Islet precursor cell (in vitro differentiated cells): ENCODE measurements at regions not wholly inside any gene's neighbourhood (a gene's known extent, or its start where the extent isn't known, plus 50 kb on each side); places are given as distances from the start of the nearest gene placed in this dataset.

Experiments
- DNase-seq: peaks from one replicate; pipeline ENCODE4 v3.0.0-alpha.2; 2018

DNA sequence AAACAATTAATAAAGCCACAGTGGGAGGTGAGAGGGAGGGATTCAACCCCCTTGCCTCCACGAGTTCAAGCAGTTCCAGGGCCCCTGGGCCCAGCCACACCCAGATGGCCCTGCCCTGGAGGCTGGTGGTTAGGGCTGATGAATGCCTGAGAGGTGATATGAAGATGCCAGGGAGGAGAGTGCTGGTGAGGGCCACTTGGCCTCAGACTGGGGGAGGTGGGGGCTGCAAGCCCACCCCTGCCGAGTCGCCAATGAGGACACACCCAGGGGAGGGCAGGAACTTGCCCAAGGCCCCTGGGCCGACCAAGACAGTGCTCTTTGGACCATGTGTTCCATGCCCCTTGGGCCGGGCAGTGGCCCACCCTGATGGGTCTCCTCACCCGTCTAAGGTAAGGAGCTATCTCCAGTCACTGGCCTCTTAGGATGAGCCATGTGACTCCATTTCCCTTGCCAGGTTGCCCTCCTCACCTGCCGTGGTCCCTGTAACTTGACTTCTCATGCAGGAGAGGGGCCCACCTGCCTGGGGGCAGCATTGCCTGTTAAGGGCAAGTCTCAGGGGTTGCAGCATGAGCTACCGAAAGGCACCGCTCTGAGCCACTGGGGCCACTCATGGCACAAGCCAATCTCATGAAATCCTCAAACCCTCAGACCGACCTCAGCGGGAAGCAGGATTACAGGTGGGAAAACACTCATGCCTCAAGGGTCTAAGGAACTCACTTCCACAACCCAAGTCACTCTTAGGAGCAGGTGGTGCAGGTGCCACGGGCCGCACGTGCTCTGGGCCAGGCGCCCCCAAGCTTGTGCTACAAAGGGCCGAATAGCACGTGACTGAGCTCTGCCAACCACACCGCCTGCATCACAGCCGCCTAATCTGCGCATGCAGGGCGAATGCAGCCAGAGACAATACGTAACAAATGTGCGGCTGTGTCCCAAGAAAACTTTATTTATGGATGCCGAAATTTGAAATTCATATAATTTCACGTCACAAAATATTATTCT lies 147.4 kb upstream of the MLN start:
- no peak for DNase-seq

DNA sequence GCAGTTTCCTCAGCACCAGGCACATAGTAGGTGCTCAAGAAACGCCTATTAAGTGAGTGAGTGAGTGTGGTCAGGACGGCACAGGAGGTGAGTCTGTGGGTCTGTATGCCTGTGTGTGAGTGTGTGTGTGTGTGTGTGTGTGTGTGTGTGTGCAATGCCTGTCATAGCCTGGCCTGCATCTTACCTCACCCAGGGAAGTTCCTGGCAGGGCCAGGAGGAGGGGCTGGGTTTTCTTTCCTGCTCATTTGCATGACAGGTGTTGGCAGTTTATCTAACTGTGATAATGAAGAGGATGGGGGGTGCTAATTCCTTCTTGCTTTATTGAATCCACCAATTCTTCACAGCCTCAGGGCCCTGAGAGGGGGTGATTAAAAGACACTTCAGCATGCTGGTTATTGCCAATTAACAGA lies 146.7 kb upstream of the MLN start:
- no peak for DNase-seq

DNA sequence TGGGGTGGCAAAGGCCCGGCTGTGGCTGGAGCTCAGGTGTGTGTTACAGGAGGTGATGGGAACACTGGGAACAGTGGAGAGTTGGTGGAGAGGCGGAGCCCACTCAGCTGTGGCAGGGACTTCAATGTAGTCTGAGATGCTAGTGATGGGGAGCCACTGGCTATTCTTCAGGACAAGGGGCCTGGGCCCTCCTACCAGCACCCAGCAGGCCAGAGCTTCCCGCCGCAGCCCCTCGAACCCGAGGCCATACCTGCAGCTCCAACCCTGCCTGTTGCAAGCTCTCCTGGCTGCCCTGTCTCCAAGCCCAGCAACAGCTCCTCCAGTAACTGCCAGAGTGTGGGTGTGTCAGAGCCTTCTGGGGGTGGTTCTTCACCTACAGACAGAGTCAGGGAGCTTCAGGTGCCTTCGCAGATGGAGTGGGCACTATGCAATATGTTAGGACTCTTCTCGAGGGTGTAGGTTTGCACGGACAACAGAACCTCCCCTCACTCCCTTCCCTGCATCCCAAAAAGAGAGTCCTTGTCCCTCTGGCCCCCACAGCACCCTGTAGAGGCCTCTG lies 146.2 kb upstream of the MLN start:
- DNase-seq: no peak

DNA sequence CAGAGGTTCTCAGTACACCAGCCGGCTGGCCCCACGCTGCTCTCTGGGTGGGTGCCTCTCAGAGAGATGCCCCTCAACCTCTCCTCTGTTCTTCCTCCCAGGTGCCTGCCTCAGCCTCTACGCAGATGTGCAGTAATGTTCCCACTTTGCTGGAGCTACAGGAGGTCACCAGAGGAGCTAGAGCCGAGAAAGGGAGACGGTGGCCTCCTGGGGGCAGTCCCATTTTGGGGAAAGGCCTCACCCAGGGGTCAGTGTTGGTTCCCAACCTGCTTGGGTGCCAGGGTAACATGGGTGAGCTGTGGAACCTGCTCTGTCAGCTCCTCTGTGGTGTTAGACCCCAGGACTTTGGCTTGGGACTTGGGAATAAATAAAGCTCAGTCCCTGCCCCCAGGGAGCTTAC lies 145.3 kb upstream of the MLN start:
- DNase-seq: no peak

DNA sequence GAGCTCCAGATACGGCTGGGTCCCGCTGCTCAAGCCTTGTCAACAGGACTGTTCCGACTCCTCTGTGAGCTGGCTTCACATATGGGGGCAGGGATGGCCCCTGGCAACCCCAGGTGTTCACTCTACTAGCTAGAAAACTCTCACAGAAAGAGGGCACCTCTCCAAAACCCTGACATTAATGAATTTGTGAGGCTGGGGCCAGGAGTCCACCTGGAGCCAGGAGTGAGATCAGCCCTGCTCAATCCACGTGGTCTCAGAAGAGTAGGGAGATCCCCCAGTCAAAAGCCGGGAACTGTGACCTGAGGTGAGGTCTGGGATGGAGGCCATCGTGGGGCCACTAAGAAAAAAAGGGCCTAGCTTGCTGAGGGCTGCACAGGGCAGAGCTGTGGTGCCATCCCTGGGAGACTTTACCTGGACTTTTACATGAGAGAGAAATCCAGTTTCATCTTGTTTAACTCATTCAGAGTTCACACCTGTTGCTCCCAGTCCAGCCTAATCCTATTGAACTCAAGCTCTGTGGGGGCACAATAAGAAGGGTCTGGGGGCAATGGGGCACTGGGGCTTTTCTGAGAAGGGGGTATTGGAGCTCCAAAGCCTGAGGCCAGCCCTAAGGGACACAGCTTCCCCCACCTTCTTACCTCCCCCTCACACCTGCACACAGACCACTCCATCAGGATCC lies 144.3 kb upstream of the MLN start:
- no peak for DNase-seq

DNA sequence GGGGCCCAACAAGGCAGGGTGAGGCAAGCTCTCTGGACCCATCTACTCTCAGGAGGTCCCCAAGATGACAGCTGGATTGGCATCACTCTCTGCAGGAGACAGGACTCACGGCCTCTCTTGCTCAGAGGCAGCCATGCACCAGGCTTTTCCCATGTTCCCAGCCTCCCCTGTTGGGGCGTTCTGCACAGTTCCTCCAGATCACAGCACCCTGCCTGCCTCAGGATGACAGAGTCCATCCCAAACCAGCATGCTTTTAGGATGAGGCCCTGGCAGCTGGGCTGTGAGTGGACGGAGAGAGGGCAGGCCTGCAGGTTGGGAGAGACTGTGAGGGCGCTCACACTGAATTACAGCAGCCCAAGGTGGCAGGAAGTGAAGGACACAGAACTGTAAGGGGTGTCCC lies 143.2 kb upstream of the MLN start:
- no peak for DNase-seq

DNA sequence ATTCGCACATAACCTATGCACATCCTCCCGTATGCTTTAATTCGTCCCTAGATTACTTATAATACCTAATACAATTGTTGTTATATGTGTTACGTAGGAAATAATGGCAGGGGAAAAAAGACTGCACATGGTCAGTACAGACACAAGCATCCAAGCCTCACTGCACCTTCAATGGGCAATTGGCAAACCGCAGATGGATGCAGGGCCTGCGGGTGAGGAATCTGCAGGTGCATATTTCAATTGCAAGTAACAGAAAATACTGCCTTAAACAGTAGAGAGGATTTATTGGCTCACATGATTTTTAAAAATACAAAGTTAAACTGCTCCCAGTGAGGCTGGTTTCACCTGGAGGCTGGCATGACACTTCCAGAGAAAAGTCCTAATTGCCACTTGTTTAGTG lies 142.1 kb upstream of the MLN start:
- no peak for DNase-seq

DNA sequence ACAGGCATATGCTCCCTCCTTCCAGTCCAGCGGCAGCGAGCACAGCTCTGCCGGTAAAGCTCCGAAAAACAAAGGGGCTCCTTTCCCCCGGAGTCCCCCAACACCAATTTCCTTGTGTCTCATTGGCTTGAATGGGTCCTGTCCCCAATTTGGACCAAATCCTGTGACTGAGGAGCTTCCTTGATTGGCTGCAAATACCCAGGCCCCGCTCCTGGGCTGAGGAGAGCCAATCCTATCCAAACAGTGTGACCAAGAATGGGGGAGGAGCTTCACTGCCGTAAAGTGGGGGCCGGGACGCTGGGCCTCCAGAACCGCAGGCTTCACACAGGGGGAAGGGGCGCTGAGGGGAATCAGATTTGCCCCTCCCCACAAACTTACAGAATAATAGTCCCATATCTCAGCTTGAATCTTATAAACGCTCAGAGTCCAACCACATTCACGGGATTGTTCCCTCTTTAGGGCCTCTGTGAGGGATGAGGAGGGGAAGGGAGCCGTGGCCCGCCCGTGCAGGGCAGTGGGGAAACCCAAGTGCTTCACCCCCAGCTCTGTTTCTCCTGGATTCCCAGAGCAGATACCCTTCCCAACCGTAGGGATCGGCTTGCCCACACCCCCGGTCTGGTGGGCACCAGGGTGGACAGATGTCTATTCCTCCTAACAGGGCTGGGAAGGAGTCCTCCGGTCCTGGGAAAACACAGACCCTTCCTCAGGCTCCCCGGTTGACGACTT lies 141.0 kb upstream of the MLN start:
- no peak for DNase-seq

DNA sequence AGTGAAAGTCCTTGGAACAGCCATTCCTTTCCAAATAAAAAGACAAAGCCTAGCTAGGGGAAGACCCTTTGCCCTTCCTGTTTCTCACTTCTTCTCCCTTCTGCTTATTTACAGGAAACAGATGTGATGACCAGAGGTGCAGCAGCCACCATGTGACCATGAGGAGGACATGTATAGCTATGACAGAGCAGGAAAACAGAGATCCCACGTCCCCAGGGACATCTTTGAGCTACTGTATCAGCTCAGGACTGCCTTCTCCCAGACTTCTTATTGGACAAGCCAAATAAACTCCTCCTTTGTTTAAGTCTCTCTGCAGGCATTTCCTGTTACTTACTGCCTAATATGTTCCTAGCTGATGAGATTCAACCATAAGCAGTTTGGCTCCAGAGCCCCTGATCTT lies 133.1 kb upstream of the MLN start:
- DNase-seq: no peak

DNA sequence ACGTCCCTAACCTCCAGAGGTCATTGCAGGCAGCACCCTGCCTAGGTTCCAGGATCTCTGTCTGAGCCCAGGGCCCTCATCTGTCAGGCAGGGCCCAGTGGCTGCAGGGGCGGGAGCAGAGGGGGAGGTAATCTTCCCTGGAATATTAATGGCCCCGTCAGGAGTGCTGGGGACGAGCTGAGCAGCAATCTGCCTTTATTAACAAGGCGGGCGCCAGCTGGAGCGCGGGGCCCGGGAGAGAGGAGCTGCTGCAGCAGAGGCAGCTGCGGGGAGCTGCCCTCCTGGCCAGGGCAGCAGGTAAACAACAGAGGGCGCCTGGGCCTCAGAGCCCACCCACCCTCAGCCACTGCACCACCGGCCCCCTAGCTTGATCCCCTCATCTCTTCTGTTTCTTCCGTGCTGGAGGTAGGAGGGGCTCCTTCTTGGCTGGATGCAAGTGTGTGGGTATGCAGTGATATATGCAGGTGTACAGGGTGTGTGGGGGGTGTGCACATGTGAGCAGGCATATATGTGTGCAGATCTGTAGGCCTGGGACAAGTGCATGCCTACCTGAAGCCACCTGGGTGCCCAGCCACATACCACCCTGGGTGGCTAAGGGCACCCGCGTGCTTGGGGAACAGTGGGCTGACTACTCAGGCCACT lies 131.8 kb upstream of the MLN start:
- no peak for DNase-seq

DNA sequence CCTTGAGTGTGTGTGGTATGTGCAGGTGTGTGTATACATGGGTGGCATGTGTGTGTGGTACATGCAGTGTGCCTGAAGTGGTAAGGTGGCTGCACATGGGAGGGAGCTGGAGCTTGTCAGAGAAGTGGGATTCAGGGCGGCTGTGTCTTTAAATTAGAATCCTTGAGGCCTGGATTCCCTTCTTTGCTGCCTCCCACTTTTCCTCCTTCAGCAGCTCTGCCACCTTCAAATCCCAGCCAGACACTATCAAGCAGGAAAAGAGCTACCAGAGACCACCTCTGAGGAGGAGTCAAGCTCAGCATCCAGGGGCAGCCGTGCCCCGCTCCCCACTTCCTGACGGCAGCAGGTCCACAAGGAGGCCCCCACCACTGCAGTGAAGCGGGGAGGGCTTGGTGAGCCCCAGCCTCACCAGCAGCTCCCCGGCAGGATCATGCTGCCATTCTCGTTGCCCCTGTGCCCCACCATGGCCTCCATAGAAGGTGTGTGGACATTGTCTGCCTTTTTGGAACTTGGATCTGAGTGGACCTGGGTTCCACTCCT lies 131.0 kb upstream of the MLN start:
- DNase-seq: no peak

DNA sequence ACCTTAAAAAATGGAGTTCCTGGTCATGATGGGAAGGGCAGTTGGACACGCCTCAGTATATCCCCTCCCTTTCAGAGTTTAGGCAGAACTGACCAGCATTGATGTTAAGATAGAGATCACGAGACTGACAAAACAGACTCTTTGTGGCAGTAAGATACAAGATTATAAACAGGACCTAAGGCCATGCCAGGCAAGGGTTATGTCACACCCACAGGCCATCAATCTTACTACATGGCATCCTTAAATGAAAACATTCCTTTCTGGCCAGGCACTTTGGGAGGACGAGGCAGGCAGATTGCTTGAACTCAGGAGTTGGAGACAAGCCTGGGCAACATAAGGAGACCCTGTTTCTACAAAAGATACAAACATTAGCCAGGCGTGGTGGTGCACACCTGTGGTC lies 129.3 kb upstream of the MLN start:
- DNase-seq: no peak

DNA sequence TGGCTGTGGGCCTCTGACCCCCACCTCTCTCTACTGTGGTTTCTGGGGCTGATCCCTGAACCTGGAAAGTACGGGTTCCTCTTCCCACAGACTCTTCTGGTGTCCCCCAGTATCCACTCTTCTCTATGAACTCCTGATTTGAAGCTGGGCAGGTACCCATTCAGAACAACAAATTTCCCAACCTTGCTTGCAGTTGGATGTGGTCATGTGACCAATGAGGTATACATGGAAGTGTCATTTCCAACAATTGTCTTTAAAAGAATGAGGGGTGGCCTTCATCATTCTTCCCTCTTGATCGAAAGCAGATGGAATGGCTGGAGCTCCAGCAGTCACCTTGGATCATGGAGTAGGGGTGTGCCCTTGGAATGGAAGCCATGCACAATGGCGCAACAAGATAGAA lies 128.0 kb upstream of the MLN start:
- DNase-seq: no peak

DNA sequence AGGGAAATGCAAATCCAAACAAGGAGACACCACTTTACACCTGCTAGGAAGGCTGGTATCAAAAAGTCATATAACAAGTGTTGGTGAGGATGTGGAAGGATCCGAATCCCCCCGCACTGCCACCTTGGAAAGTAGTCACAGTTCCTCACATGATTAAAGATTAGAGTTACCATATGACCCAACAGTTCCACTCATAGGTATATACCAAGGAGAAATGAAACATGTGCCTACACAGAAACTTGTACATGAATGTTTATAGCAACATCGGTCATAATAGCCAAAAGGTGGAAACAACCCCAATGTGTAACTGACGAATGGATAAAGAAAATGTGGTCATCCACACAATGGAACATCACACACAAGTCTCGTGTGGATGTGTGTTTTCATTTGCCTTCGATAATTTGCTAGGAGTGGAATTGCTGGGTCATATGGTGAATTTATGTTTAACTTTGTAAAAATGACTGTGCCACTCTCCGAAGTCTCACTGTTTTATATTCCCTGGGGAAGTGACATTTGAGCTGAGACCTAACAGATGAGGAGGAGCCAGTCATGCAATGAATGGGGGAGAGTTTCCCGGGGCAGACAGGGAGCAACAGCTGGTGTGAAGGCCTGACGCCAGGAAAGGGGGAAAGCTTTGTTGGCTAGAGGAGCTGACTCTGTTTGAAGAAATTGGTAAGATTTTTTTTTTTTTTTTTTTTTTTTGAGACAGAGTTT lies 125.9 kb upstream of the MLN start:
- DNase-seq: no peak

DNA sequence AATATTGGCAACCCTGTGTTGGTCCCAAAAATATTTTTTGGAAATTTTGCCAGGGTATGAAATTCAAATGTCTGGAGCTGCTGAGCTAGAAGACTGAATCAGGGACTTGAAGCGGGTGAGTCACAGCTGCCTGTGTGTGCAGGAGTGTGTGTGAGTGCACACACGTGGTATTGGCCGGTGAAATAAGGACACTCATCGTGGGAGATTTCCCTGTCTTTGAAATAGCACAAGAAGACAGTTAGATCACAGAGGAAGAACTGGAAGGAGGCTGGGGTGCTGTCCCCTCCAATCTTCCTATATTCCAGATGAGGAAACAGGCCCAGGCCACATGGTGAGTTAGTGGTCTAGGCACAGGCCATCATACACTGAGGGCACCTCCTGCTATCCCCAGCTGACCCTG lies 123.8 kb upstream of the MLN start:
- no peak for DNase-seq

DNA sequence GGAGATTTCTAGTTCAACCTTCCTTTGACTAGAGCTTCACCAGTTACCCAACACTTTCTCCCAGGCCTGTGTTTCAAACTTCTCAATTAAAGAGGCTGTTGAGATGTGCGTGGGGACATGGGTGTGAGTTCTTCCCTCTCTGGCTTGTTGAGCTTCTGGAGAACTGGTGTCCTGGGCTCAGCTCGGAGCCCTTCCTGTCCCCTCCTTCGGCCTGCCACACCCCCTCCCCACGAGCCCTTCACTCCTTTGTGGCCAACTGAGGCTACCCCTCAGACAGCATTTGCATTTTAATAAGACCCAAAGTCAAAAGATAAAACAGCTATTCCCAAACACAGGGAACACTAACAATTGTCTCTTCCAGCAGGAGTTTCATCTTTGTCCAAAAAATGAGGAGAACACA lies 123.3 kb upstream of the MLN start:
- no peak for DNase-seq

DNA sequence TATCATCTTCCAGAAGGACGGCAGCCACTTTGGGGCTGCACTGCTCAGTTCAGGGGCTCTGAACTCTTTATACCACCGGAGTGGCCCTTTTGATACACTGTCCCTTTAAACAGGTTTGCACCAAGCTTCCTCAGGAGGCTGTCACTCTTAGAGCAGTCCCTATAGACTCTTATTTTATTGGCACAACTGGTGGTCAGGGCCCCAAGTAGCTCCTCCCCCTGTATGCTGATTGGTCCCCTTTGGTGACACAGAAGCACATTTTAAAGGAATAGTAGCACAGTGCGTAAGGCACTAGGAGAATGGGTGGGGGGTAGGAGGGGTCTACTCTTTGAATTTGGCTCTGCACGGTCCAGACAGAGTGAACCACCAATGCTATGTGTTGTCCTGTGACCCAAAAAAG lies 122.6 kb upstream of the MLN start:
- DNase-seq: no peak

DNA sequence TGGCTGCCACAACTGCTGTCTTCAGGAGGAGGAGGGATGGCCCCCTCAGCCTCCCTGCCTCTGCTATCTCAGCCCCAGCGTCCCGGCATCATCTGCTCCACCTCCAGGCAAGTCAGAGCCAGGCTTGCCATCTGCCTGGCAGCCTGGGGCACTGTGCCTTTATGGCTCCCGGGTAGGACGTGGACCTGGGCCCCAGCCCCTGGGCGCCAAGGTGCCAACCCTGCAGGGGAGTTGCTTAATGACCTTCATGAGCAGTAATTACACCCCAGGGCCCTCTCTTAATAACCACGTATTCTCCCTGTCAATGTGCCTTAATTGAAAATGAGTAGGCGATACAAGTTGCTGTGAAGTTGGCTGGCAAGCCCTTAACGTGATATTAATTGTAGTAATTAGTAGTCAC lies 122.1 kb upstream of the MLN start:
- no peak for DNase-seq

DNA sequence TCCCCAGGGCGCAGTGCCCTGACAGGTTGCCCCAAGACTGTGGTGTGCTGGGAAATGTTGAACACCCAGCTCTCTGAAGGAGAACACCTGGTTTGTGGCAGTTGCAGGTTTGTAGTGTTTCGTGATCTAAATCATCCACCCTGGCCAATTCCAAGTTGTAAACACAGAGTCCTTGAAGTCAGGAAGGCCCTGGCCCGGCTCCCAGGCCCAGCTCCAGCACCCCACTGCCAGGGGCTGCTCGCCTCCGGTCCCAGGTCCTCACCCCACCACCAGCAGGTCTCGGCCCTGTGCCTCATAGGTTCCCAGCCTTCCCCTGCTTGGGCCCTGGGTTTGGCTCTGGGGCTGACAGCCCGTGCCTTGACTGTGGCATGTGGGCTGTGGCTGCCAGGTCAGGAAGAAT lies 121.4 kb upstream of the MLN start:
- DNase-seq: no peak

DNA sequence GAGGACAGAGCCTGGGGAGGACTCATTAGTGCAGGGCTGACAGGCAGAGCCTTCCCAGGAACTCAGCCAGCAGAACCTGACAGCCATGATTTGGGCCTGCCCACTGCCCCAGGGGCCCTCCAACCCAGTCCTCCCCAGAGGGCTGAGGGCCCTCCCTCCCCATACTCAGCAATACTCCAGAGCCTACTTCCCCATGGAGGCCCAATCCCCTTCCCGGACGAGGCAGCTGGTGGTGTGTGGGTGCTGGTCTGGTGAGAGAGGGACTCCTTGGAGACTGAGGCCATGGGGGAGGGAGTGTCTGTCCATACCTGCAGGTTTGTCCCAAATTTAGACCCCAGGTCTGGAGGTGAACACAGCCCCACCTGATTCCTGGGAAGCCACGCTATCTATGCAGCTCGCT lies 120.9 kb upstream of the MLN start:
- DNase-seq: no peak

DNA sequence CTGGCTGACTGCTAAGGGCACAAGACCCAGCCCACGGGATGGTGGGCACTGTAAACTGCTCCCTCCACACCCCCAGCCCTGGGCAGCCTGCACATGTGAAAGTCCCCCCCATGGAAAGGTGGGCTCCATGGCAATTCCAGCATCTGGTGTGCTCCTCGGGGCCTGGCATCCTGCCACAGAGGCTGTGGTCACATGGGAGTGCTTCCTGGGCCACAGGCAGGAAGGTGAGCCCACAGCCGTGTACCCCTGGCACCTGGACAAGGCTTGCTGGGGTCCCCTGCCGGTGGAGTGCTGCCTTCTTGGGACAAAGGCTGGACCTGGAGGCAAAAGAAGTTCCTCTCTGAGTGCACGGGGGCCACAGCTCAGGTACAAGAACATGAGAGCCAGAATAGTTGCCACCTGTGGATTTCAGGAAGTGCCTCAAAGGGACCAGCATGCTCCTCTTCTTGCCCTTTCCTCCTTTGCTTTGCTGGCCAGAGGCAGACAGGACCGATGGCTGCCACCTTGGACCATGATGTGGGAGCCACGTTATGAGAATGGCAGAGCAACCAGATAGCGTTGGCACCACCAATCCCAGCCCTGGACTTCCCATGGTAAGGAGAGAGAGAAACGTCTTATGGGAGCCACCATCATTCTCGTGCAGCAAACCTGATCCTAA lies 120.2 kb upstream of the MLN start:
- no peak for DNase-seq
